Natural killer cell (primary cell): ENCODE measurements at regions not wholly inside any gene's neighbourhood (a gene's known extent, or its start where the extent isn't known, plus 50 kb on each side); places are given as distances from the start of the nearest gene placed in this dataset.

ENCODE experiments used
- ATAC-seq, 3 donors: fragments of 150-1000 bp in 2 of 3; fragments of 200-7000 bp in 1 of 3; cut with Tn5 transposase; 1 replicate in 1 of 3; 2 replicates in 2 of 3; pipeline ENCODE4 v1.10.0; 2021; ENCODE audit warnings: mild to moderate bottlenecking in 2 of 3, moderate library complexity in 2 of 3
- DNase-seq, 2 donors: peaks; one replicate each; pipeline versions ENCODE4 v3.0.0 to v3.0.0-alpha.2; 2013 to 2021; ENCODE audit warnings: mixed read lengths in 1 of 2
- H3K27ac ChIP-seq: one replicate; pipeline ENCODE4 v1.5.1; 2013; ENCODE audit warnings: mild to moderate bottlenecking, low read length
- H3K27me3 ChIP-seq: one replicate; pipeline ENCODE4 v1.6.1; 2013; ENCODE audit warnings: low read length; ENCODE audit not compliant: control insufficient read depth, insufficient read depth
- H3K36me3 ChIP-seq: one replicate; pipeline ENCODE4 v1.6.1; 2013; ENCODE audit warnings: low read length; ENCODE audit not compliant: control insufficient read depth, insufficient read depth
- H3K4me1 ChIP-seq: one replicate; pipeline ENCODE4 v1.6.1; 2013; ENCODE audit warnings: low read length; ENCODE audit not compliant: control insufficient read depth, insufficient read depth
- H3K4me3 ChIP-seq: one replicate; pipeline ENCODE4 v1.5.1; 2013; ENCODE audit warnings: low read length
- H3K9me3 ChIP-seq: one replicate; pipeline ENCODE4 v1.6.1; 2013; ENCODE audit warnings: low read length; ENCODE audit not compliant: control insufficient read depth, insufficient read depth
- H3K27ac Mint-ChIP-seq, 2 donors: one replicate each; pipeline ENCODE4 v1.8.0; 2022; ENCODE audit warnings: mild to moderate bottlenecking in 2 of 2, mixed read lengths in 2 of 2, moderate library complexity in 1 of 2
- H3K27me3 Mint-ChIP-seq, 2 donors: one replicate each; pipeline ENCODE4 v1.8.0; 2022; ENCODE audit warnings: low read depth in 2 of 2, mixed read lengths in 2 of 2
- H3K36me3 Mint-ChIP-seq: one replicate; pipeline ENCODE4 v1.8.0; 2022; ENCODE audit warnings: mixed read lengths
- H3K4me1 Mint-ChIP-seq, 2 donors: one replicate each; pipeline ENCODE4 v1.8.0; 2022; ENCODE audit warnings: mixed read lengths in 2 of 2
- H3K4me3 Mint-ChIP-seq: one replicate; pipeline ENCODE4 v1.8.0; 2022; ENCODE audit warnings: mild to moderate bottlenecking, moderate library complexity, mixed read lengths
- H3K9me3 Mint-ChIP-seq, 2 donors: one replicate each; pipeline ENCODE4 v1.8.0; 2022; ENCODE audit warnings: mixed read lengths in 2 of 2
- CTCF ChIP-seq: fragments of 200-600 bp; IDR thresholded peaks from one replicate; pipeline ENCODE4 v1.8.0; 2022; ENCODE audit warnings: antibody characterized with exemption
- WGBS: methylation state at CpG from one replicate; pipeline ENCODE4 v1.1.7; 2013; ENCODE audit warnings: missing lambda C conversion rate; ENCODE audit not compliant: insufficient coverage; 5-methylcytosine and 5-hydroxymethylcytosine counted together
- intact Hi-C: fragments of 100-400 bp; cut with micrococcal nuclease; formaldehyde crosslinking; loops from one replicate; pipeline ENCODE4 v1.14.2; 2022

DNA sequence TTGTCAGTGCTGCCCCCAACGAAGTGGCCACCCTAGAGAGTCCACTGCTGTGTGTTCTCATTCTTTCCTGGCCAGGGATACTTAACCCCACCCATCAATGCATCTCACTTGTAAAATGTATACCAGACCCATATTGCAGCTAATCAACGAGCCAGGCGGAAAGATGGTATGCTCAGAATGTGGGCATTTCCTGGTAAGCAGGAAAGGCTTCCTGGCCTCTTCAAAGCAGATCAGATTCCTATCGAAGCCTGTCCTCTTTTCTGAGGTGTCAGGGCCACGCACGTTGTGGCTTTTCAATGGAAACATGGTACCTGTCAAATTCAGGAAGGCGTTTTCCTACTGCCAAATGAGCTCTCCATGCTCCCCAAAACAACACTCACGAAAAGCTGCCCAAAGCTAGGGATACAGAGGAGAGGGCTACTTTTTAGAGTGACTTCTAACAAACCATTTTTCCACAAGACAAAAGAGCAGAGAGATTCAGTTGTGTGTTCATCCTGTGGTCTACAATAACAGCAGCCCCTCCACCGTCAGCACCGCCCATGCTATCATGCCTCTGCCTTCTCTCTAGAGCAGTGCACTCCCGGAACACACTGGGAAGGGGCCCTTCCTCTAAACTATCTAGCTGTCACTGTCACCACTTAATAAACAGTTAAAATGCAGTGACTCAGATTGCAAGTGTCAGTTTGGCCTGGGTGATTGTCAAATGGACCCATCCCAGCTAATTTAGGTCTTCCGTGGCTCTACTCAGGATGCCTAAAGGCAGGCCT is 535.1 kb downstream of the RNF144A start:
- Histone ChIP-seq H3K27me3 (no peaks in the 10 kb centered on the region), H3K9me3 (no peaks in the 10 kb centered on the region), H3K36me3 (no peaks in the 10 kb centered on the region), H3K4me1 (peaks cover 32% of the 10 kb centered on the region), H3K4me3 (no peak overlapping the region), H3K27ac (peak overlapping the region; percentile 70)
- Mint-ChIP-seq H3K9me3 (no peaks in the 10 kb centered on the region), H3K4me1 (peaks cover 32 to 33% of the 10 kb centered on the region in 2 donors), H3K27ac (peak overlapping the region in 1 of 2 donors; percentile 52), H3K27me3 (no peaks in the 10 kb centered on the region), H3K36me3 (no peaks in the 10 kb centered on the region), H3K4me3 (no peak overlapping the region)
- TF ChIP-seq CTCF = no peak
- WGBS = 58% methylated on average over 12 of the region's 12 CpGs
- ATAC-seq (no peak), DNase-seq (peak in 1 of 2 donors; percentile 44)
- intact Hi-C loops = no loop called here

DNA sequence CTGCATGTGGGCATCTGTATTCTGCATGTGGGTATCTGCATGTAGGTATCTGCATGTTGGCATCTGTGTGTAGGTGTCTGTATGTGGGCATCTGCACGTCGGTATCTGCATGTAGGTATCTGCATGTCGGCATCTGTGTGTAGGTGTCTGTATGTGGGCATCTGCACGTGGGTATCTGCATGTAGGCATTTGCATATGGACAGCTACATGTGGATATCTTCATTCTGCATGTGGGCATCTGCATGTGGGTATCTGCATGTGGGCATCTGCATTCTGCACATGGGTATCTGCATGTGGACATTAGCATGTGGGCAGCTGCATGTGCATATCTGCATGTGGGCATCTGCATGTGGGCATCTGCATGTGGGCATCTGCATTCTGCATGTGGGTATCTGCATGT is 537.4 kb downstream of the RNF144A start:
- Mint-ChIP-seq H3K27me3 (no peaks in the 10 kb centered on the region), H3K9me3 (no peaks in the 10 kb centered on the region), H3K27ac (no peak overlapping the region), H3K4me3 (no peak overlapping the region), H3K36me3 (no peaks in the 10 kb centered on the region), H3K4me1 (peaks cover 33 to 34% of the 10 kb centered on the region in 2 donors)
- no peaks in the 10 kb centered on the region for H3K9me3 ChIP-seq
- H3K27me3 ChIP-seq = no peaks in the 10 kb centered on the region
- H3K4me3 ChIP-seq = no peak overlapping the region
- no peak for DNase-seq
- no peak for ATAC-seq
- WGBS = 90% methylated on average over 4 of the region's 4 CpGs
- no peak for TF ChIP-seq CTCF
- H3K27ac ChIP-seq = no peak overlapping the region
- H3K4me1 ChIP-seq = peaks cover 32% of the 10 kb centered on the region
- H3K36me3 ChIP-seq = no peaks in the 10 kb centered on the region
- intact Hi-C loops = no loop called here

DNA sequence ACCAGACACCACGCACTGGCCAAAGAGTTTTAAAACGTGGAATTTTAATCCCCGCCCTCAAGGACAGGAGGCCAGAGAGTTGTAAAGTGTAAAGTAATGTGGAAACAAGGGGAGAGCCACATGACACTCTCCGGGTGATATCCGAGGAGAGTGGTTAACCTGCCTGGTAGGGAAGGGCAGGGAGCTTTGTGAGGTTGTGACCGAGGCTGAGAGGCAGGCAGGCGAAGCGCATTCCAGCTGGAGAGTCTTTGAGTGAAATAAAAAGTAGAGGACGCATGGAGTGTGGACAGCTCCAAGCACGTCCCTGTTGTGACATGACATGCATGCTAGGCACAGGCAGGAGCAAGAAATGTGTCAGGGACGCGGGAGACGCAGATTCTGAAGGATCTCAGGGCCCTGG is 539.5 kb downstream of the RNF144A start:
- H3K36me3 ChIP-seq = no peaks in the 10 kb centered on the region
- Mint-ChIP-seq H3K27me3 (no peaks in the 10 kb centered on the region), H3K9me3 (no peaks in the 10 kb centered on the region), H3K4me3 (no peak overlapping the region), H3K36me3 (no peaks in the 10 kb centered on the region), H3K27ac (no peak overlapping the region), H3K4me1 (peaks cover 19 to 21% of the 10 kb centered on the region in 2 donors)
- ATAC-seq (no peak), DNase-seq (no peak)
- 94% methylated on average over 13 of the region's 13 CpGs for WGBS
- no peak overlapping the region for H3K4me3 ChIP-seq
- intact Hi-C loops = no loop called here
- no peaks in the 10 kb centered on the region for H3K27me3 ChIP-seq
- no peaks in the 10 kb centered on the region for H3K9me3 ChIP-seq
- TF ChIP-seq CTCF = no peak
- H3K27ac ChIP-seq = no peak overlapping the region
- H3K4me1 ChIP-seq = peaks cover 16% of the 10 kb centered on the region

DNA sequence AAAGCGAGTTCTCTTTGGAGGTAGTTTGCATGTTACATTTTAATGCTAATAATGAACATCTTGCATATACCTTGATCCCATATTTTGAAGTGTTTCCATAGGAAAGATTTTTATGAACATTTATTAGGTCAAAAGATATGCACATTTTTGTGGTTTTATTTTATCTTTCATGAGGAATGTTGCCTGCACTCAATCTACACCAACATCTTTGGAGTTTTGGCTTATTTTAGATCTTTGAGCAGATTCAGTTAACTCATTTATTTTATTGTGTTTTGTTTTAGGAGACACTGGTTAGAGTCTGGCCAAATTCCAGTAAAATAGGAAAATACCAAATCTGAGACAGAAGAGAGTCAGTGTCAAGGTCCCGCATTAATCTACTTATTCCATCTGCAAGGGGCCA is 540.9 kb downstream of the RNF144A start:
- H3K36me3 ChIP-seq = no peaks in the 10 kb centered on the region
- no peak overlapping the region for H3K4me3 ChIP-seq
- DNase-seq (no peak), ATAC-seq (no peak)
- intact Hi-C loops = no loop called here
- no peak overlapping the region for H3K27ac Mint-ChIP-seq
- H3K9me3 Mint-ChIP-seq = no peaks in the 10 kb centered on the region
- peaks cover 7 to 11% of the 10 kb centered on the region in 2 donors for H3K4me1 Mint-ChIP-seq
- H3K36me3 Mint-ChIP-seq = no peaks in the 10 kb centered on the region
- H3K4me1 ChIP-seq = peaks cover 3% of the 10 kb centered on the region
- 90% methylated on average over 2 of the region's 2 CpGs for WGBS
- no peaks in the 10 kb centered on the region for H3K27me3 Mint-ChIP-seq
- no peaks in the 10 kb centered on the region for H3K27me3 ChIP-seq
- H3K9me3 ChIP-seq = no peaks in the 10 kb centered on the region
- no peak overlapping the region for H3K27ac ChIP-seq
- H3K4me3 Mint-ChIP-seq = no peak overlapping the region
- no peak for TF ChIP-seq CTCF
